ENCODE measurements at regions not wholly inside any gene's neighbourhood (a gene's known extent, or its start where the extent isn't known, plus 50 kb on each side); places are given as distances from the start of the nearest gene placed in this dataset.

- Mint-ChIP-seq H3K27me3 (peaks cover 35% of the 10 kb centered on the region), H3K4me3 (no peak overlapping the region), H3K27ac (no peak overlapping the region), H3K36me3 (ENCODE audit: low read depth) (no peaks in the 10 kb centered on the region), H3K9me3 (peaks cover 5% of the 10 kb centered on the region), H3K4me1 (no peaks in the 10 kb centered on the region)
- ATAC-seq (replicated peaks), result no peak
These were observed 81.7 kb upstream of the ANO1 start for GRCh38 chr11:69996451-69996850.

- no peak for ATAC-seq (replicated peaks)
- H3K4me1 Mint-ChIP-seq, result peaks cover under 1% of the 10 kb centered on the region
- H3K27ac Mint-ChIP-seq, result no peak overlapping the region
- H3K9me3 Mint-ChIP-seq, result peaks cover 5% of the 10 kb centered on the region
- no peaks in the 10 kb centered on the region for H3K36me3 Mint-ChIP-seq (ENCODE audit: low read depth)
- peaks cover 30% of the 10 kb centered on the region for H3K27me3 Mint-ChIP-seq
- H3K4me3 Mint-ChIP-seq, result no peak overlapping the region
These were observed 80.8 kb upstream of the ANO1 start for GRCh38 chr11:69997352-69997751.

- H3K27ac Mint-ChIP-seq, result no peak overlapping the region
- no peaks in the 10 kb centered on the region for H3K9me3 Mint-ChIP-seq
- no peak overlapping the region for H3K4me3 Mint-ChIP-seq
- H3K36me3 Mint-ChIP-seq (ENCODE audit: low read depth), result no peaks in the 10 kb centered on the region
- H3K27me3 Mint-ChIP-seq, result peaks cover 22% of the 10 kb centered on the region
- ATAC-seq (replicated peaks), result no peak
- H3K4me1 Mint-ChIP-seq, result peaks cover 4% of the 10 kb centered on the region
These were observed 78.4 kb upstream of the ANO1 start for GRCh38 chr11:69999721-70000120.

GRCh38 chr11:70000228-70000627 lies 77.9 kb upstream of the ANO1 start:
- Mint-ChIP-seq H3K9me3 (no peaks in the 10 kb centered on the region), H3K36me3 (ENCODE audit: low read depth) (no peaks in the 10 kb centered on the region), H3K4me1 (peaks cover 4% of the 10 kb centered on the region), H3K27me3 (peaks cover 22% of the 10 kb centered on the region), H3K4me3 (no peak overlapping the region), H3K27ac (no peak overlapping the region)
- no peak for ATAC-seq (replicated peaks)

GRCh38 chr11:70001246-70001645 lies 76.9 kb upstream of the ANO1 start:
- H3K27me3 Mint-ChIP-seq, result peaks cover 18% of the 10 kb centered on the region
- no peak overlapping the region for H3K4me3 Mint-ChIP-seq
- no peak for ATAC-seq (replicated peaks)
- H3K9me3 Mint-ChIP-seq, result no peaks in the 10 kb centered on the region
- peaks cover 4% of the 10 kb centered on the region for H3K4me1 Mint-ChIP-seq
- no peak overlapping the region for H3K27ac Mint-ChIP-seq
- no peaks in the 10 kb centered on the region for H3K36me3 Mint-ChIP-seq (ENCODE audit: low read depth)

- ATAC-seq (replicated peaks), result peak; percentile 100
- H3K27ac Mint-ChIP-seq, result no peak overlapping the region
These were observed 75.7 kb upstream of the ANO1 start for GRCh38 chr11:70002433-70002832.

GRCh38 chr11:70005107-70005818 lies 72.9 kb upstream of the ANO1 start:
- H3K27me3 Mint-ChIP-seq, result peaks cover 6% of the 10 kb centered on the region
- peaks cover 4% of the 10 kb centered on the region for H3K4me1 Mint-ChIP-seq
- ATAC-seq (replicated peaks), result no peak
- no peaks in the 10 kb centered on the region for H3K9me3 Mint-ChIP-seq
- H3K4me3 Mint-ChIP-seq, result no peak overlapping the region
- no peaks in the 10 kb centered on the region for H3K36me3 Mint-ChIP-seq (ENCODE audit: low read depth)
- H3K27ac Mint-ChIP-seq, result no peak overlapping the region

More at GRCh38 chr11:70002433-70002832, 75.7 kb upstream of the ANO1 start:
- H3K9me3 Mint-ChIP-seq, result no peaks in the 10 kb centered on the region
- H3K36me3 Mint-ChIP-seq (ENCODE audit: low read depth), result no peaks in the 10 kb centered on the region
- peaks cover 16% of the 10 kb centered on the region for H3K27me3 Mint-ChIP-seq
- H3K4me3 Mint-ChIP-seq, result no peak overlapping the region
- H3K4me1 Mint-ChIP-seq, result peaks cover 4% of the 10 kb centered on the region

- Mint-ChIP-seq H3K27me3 (peaks cover 3% of the 10 kb centered on the region), H3K4me1 (no peaks in the 10 kb centered on the region), H3K9me3 (no peaks in the 10 kb centered on the region), H3K36me3 (ENCODE audit: low read depth) (no peaks in the 10 kb centered on the region), H3K4me3 (no peak overlapping the region), H3K27ac (no peak overlapping the region)
- ATAC-seq (replicated peaks), result no peak
These were observed 70.3 kb upstream of the ANO1 start for GRCh38 chr11:70007796-70008195.

- no peak overlapping the region for H3K4me3 Mint-ChIP-seq
- no peaks in the 10 kb centered on the region for H3K27me3 Mint-ChIP-seq
- no peaks in the 10 kb centered on the region for H3K9me3 Mint-ChIP-seq
- H3K4me1 Mint-ChIP-seq, result no peaks in the 10 kb centered on the region
- no peak overlapping the region for H3K27ac Mint-ChIP-seq
- no peaks in the 10 kb centered on the region for H3K36me3 Mint-ChIP-seq (ENCODE audit: low read depth)
- no peak for ATAC-seq (replicated peaks)
These were observed 67.3 kb upstream of the ANO1 start for GRCh38 chr11:70010774-70011173.

- Mint-ChIP-seq H3K4me3 (no peak overlapping the region), H3K9me3 (no peaks in the 10 kb centered on the region), H3K36me3 (ENCODE audit: low read depth) (no peaks in the 10 kb centered on the region), H3K4me1 (no peaks in the 10 kb centered on the region), H3K27ac (no peak overlapping the region), H3K27me3 (no peaks in the 10 kb centered on the region)
- ATAC-seq (replicated peaks), result no peak
These were observed 65.9 kb upstream of the ANO1 start for GRCh38 chr11:70012134-70012733.

GRCh38 chr11:70014291-70014690 lies 63.8 kb upstream of the ANO1 start:
- no peaks in the 10 kb centered on the region for H3K9me3 Mint-ChIP-seq
- peaks cover 4% of the 10 kb centered on the region for H3K27me3 Mint-ChIP-seq
- no peaks in the 10 kb centered on the region for H3K4me1 Mint-ChIP-seq
- H3K4me3 Mint-ChIP-seq, result no peak overlapping the region
- no peaks in the 10 kb centered on the region for H3K36me3 Mint-ChIP-seq (ENCODE audit: low read depth)
- H3K27ac Mint-ChIP-seq, result no peak overlapping the region
- ATAC-seq (replicated peaks), result no peak

- ATAC-seq (replicated peaks), result no peak
- Mint-ChIP-seq H3K9me3 (no peaks in the 10 kb centered on the region), H3K36me3 (ENCODE audit: low read depth) (no peaks in the 10 kb centered on the region), H3K4me3 (no peak overlapping the region), H3K27me3 (peaks cover 4% of the 10 kb centered on the region), H3K27ac (no peak overlapping the region), H3K4me1 (no peaks in the 10 kb centered on the region)
These were observed 61.3 kb upstream of the ANO1 start for GRCh38 chr11:70016666-70017367.

GRCh38 chr11:70018816-70019215 lies 59.3 kb upstream of the ANO1 start:
- H3K9me3 Mint-ChIP-seq, result no peaks in the 10 kb centered on the region
- H3K27me3 Mint-ChIP-seq, result peaks cover 8% of the 10 kb centered on the region
- H3K27ac Mint-ChIP-seq, result no peak overlapping the region
- ATAC-seq (replicated peaks), result no peak
- no peak overlapping the region for H3K4me3 Mint-ChIP-seq
- no peaks in the 10 kb centered on the region for H3K4me1 Mint-ChIP-seq
- H3K36me3 Mint-ChIP-seq (ENCODE audit: low read depth), result no peaks in the 10 kb centered on the region

- Mint-ChIP-seq H3K36me3 (ENCODE audit: low read depth) (no peaks in the 10 kb centered on the region), H3K4me3 (no peak overlapping the region), H3K4me1 (no peaks in the 10 kb centered on the region), H3K27me3 (peaks cover 8% of the 10 kb centered on the region), H3K27ac (no peak overlapping the region), H3K9me3 (no peaks in the 10 kb centered on the region)
- ATAC-seq (replicated peaks), result no peak
These were observed 58.5 kb upstream of the ANO1 start for GRCh38 chr11:70019576-70020011.
